Stimulated activated CD8-positive, alpha-beta memory T cell treated with anti-CD3 and anti-CD28 coated beads, Interleukin-2, amount 100 ng/mL, for 48 hours (primary cell): ENCODE measurements at regions not wholly inside any gene's neighbourhood (a gene's known extent, or its start where the extent isn't known, plus 50 kb on each side); places are given as distances from the start of the nearest gene placed in this dataset.
"Not testable (repeated sequence)": the region's sequence is repeated elsewhere in the genome, so short reads cannot be mapped to it uniquely, and the experiment has no call there.

Source experiments
- DNase-seq, 2 donors: peaks; one replicate each; pipeline ENCODE4 v3.0.0-alpha.2; 2020; ENCODE audit warnings: low read depth in 2 of 2

- no peak for DNase-seq
Observed at GRCh38 chr10:83982812-83983211, 156.5 kb upstream of the GHITM start.

- no peak for DNase-seq
Observed at GRCh38 chr10:83983578-83984255, 155.6 kb upstream of the GHITM start.

DNA sequence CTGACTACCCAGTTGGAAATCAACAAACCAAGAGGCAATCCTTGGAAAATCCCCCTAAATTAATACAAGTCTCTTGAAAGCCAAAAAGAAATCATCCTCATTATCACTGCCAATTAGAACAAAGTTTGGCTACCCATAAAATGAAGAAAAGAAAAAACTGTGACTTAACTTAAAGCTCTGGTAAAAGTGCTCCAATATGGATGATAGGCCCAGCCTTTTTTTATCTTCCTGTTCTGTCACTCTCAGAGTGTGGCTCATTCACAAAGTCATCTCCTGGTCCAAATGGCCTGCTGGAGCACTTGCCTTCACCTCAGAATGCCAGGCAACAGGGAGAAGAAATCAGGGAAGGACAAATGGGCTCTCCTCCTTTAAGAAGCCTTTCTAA, 155.1 kb upstream of the GHITM start:
- no peak for DNase-seq

- DNase-seq = no peak
Observed at GRCh38 chr10:83986800-83987199, 152.5 kb upstream of the GHITM start.

DNA sequence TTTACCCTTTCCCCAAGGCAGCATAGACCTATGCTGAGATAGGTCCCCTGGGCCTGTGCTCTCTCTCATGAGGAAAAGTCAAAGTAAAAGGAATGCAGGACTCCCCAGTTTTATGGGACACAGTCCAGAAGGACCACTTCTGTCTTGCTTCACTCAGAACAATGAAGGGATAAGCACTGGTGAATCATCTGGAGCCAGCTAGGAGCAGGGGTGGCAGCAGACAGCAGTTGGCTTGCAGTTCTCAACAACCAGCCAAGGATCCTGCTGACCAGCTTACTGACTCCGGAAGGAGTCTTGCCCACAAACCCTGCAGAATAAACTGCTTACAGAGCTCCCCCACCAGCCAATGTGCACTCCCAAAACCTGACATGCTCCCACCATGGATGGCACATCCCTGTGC, 152.1 kb upstream of the GHITM start:
- no peak for DNase-seq

GRCh38 chr10:83988435-83988834, 150.9 kb upstream of the GHITM start:
- DNase-seq = no peak

GRCh38 chr10:83990126-83990525, 149.2 kb upstream of the GHITM start:
- no peak for DNase-seq

DNA sequence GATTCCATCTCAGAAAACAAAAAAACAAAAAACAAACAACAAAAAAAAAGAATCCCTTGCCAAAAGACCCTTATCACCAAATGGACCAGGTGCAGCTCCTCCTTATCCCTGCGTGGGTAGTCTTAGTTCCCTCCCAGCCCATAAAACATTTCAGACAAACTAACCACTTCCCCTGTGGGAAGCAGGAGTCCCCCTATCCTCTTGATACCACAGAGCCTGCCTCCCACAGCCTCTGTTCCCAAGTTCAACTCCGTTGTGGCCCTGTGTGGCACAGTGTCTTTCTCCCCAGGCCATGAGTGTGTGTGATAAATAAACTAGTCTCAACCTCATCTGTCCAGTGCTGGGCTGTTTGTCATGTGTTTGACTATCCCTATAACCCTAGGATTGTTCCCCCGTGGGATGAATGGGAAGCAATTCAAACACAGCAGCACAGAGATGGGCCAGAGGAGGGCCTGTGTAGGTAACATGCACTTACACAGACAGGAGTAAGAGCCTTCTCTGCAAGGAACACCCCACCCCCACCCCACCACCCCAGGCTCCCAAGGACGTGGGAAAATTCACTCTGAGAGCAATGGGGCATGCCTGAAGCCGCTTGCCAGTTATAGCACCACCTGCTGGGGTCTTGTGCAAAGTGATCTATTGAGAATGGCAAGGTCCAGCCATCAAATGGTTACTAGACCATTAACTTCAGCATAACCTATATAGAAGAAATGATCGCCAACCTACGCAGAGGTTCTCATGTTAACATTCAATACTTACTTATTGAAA, 147.1 kb upstream of the GHITM start:
- peak; percentile 4 for DNase-seq

- DNase-seq = no peak
Observed at GRCh38 chr10:83994325-83994724, 145.0 kb upstream of the GHITM start.

GRCh38 chr10:83995738-83996331, 143.5 kb upstream of the GHITM start:
- no peak for DNase-seq

DNA sequence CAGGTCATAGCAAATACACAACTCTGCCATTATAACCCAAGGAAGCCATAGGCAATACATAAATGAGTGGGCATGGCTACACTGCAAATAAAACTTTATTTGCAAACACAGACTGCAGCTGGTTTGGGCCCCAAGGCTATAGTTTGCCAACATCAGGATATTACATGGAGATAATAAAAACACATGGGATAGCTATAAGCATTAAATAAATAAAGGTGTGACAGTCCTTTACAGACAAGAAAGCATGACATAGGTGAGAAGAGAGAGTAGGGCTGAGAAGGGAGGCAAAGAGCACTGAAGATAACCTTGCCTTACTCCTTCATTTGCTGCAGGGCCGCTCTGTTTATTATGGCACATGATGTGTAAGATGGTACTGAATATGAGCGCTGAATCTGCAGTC, 135.1 kb upstream of the GHITM start:
- DNase-seq = no peak

DNA sequence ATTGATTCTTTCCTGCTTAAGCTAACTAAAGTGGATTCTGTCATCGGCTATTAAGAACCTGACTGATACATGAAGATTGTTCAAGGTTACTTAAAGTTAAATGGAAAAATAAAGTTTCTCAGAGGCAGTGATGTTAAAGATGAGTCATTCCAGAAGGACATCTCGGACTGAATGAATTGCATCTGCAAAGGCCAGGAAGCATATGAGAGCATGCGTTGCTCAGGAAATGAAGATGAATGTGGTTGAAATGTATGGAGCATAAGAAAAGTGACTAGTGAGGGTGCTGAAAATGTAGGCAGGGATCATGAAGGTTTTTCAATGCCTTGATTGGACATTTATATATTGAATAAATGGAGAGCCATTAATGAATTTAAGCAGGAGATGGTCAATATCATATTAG, 133.9 kb upstream of the GHITM start:
- DNase-seq = no peak

DNA sequence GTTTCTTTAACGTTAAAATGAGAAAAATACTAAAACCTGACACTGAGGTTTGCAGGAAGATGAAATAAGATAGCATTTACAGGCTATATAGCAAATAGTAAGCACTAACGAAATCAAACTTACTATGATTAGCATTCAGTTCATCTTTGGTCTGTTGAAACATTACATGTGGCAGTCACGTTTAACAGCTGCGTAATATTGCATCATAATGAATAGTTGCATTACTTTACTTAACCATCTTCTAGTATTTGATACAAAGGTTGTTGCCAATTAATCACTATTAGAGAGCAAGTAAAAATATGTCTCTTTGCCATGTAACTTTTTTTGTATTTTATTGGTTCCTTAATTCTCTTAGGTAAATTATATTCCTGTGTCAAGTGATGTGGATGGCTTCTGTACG, 131.8 kb upstream of the GHITM start:
- no peak for DNase-seq

DNA sequence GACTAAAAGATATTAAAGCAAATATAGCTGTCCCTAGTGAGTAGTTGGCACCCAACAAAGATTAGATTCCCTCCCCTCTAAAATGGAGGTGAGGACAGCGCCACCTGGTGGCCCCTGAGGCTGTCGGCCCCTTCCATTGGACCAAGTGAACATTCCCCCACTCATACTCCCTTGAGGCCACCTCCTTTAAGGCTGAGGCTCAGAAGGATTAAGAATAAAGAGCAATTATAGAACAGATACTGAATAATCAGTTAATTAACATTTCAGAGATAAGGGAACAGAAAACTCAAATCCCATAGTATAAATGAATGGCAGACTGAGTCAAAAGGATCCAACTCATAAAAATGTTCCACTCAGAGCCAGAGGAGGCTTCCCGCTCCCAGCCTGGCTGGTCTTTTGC, 130.4 kb upstream of the GHITM start:
- peak; percentile 15 to 34 for DNase-seq

GRCh38 chr10:84012431-84012830, 126.9 kb upstream of the GHITM start:
- no peak for DNase-seq

GRCh38 chr10:84012831-84013458, 126.4 kb upstream of the GHITM start:
- no peak for DNase-seq

DNA sequence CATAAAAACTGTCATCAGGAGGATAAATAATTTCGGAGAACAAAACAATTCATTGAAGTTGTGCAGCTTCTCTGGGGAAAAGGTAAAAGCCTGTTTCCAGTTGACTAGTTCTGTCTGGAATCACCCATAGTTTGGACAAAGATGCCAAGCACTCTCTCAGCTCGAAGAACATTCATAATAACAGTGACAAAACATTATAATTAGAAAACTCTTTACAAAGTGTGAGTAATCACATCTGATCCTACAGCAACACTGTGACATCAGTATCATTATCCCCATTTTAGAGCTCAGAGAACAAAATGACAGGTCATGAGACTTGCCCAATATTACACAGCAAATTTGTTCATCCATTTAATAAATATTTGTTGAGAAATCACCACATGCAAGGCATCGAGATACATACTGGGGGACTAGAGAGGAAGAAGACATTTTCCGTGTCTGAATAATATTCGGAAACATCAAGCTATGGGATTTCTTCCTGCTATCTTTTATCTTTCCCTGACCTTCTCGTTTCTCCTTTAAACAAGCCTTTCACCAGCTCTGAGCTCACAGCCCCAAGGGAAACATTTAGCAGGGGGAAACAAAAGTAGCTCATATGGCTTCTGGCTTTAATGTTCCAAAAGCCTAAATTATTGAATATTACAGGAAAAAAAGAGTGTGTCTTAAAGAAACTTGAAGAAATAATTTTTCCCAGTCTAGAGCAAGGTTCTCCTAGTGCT, 123.3 kb upstream of the GHITM start:
- DNase-seq = no peak

DNA sequence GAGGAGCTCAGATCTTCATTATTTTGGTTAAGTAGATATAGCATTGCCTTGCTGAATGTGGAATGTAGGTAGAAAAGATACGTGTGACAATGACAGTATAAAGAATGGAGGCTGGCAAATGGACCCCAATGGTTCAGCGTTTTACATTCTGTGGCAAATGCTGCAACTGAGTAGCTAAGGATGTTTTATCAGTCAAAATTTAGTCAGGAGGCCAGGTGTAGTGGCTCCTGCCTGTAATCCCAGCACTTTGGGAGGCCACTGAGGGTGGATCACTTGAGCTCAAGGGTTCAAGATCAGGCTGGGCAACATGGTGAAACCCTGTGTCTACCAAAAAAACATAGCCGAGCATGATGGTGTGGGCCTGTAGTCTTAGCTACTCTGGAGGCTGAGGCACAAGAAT, 120.5 kb upstream of the GHITM start:
- DNase-seq = no peak

DNA sequence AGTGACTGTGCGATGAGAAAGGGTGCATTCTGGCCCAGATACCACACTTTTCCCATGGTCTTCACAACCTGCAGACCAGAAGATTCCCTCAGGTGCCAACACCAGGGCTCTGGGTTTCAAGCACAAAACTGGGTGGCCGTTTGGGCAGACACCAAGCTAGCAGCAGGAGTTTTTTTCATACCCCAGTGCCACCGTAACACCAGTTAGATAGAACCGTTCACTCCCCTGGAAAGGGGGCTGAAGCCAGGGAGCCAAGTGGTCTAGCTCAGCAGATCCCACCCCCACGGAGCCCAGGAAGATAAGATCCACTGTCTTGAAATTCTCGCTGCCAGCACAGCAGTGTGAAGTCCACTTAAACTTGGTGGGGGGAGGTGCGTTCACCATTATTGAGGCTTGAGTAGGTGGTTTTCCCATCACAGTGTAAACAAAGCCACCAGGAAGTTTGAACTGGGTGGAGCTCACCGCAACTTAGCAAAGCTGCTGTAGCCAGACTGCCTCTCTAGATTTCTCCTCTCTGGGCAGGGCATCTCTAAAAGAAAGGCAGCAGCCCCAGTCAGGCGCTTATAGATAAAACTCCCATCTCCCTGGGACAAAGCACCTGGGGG, 119.4 kb upstream of the GHITM start:
- not testable (repeated sequence) for DNase-seq

- no peak for DNase-seq
Observed at GRCh38 chr10:84026821-84027257, 112.5 kb upstream of the GHITM start.

GRCh38 chr10:84029840-84030239, 109.5 kb upstream of the GHITM start:
- DNase-seq = no peak

DNA sequence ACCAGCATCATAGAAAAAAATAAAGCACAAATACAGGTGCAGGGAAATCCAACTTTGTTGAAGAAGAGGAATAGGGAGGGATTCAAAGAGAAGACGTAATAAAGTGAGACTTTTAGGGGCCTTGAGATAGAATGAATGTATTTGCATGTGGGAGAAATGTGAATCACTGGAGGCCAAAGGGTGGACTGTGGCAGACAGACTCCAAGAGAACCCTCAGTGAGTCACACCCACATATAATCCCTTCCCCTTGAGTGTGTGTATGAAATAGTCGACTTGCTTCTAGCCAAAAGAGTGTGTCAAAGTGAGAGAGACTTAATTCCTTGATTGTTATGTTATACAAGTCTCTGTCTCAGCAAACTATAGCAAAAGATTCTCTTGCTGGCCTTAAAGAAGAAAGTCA, 101.3 kb upstream of the GHITM start:
- no peak for DNase-seq
